Right lung (tissue), 2 donors: ENCODE measurements at regions not wholly inside any gene's neighbourhood (a gene's known extent, or its start where the extent isn't known, plus 50 kb on each side); places are given as distances from the start of the nearest gene placed in this dataset.

ENCODE experiments used
- DNase-seq, 2 donors: peaks; one replicate each; pipeline ENCODE4 v3.0.0-alpha.2; 2013

DNA sequence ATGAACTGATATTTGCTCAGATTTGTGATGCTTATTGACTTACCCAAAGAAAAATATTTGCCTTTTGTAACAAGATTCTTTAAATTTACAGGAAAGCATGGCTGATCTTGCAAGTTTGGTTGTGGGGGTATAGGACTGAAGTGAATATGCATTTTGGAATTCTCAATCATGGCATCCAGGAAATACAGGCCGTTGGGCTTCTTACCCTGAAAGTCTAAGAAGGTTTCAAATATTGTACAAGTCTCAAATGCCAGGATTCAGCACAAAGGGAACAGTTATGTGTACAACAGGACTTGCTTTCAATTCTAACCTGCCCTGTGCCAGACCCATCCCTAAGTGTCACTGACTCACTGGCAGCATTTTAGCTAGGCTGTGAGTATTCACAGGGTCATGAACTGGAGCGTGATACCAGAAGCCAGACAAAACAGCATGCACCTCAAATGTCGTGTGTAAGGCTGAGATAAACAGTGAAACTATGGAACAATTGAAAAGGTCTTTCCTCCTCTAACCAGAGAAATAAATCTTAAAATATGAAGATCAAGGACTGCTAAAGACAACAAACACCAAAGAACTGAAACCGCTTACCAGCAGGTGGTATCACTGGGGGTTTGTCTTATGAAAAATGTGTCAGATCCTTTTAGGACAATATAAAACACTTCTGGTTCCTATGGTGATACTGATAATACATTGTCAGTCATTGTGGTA is 168.6 kb upstream of the RGMB start:
- no peak for DNase-seq

DNA sequence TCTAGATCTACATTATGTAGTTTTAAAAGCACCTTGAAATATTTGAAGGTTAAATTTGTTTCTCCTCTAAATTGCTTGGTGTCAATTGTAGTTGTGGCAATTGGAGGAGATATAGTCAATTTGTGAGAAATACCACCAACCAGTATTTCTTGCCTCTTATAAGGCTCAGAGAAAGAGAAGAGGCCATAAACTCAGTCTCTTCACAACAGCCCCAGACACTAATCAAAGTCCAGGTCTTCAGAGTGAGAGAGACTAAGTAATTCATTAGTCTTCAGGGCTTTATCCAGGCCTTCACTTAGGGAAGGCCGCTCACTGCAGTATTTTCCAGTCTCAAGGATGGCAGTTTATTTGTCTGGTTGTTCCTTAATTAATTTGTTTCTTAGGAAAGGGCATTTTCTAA is 168.0 kb upstream of the RGMB start:
- no peak for DNase-seq

DNA sequence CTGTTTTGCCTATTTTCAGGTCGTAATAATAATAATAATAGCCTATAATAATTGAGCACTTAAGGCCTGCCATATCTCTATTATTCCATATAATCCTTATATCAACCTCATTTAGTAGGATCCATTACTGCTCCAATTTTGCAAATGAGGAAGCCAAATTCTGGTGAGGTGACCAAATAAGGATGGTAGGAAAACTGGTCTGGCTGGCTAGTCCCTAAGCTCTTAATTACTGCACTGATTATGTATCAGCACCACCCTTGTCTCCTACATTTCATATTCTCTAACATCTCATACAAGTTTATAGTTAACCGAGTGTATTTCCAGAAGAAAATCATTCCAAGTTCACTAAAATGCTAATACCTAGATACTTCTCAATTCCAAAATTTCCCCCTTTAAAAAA is 166.5 kb upstream of the RGMB start:
- DNase-seq, result no peak

DNA sequence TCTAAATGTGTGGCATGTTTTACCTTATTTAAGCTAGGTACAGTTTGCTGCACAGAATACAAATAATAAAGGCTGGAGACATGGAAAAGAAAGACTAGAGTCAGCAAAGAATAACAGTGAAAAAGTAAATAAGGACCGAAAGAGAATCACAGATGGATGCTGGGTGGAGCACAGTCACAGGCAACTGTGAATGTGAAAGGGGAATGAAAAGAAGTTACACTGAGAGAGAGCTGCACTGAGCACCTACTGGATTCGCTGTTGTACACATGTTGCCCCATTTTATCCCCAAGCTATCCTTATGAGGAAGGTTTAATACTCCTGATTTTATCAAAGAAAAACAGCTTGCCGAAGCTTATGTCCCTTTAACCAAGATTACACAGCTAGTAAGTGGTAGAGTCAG is 165.4 kb upstream of the RGMB start:
- no peak for DNase-seq

DNA sequence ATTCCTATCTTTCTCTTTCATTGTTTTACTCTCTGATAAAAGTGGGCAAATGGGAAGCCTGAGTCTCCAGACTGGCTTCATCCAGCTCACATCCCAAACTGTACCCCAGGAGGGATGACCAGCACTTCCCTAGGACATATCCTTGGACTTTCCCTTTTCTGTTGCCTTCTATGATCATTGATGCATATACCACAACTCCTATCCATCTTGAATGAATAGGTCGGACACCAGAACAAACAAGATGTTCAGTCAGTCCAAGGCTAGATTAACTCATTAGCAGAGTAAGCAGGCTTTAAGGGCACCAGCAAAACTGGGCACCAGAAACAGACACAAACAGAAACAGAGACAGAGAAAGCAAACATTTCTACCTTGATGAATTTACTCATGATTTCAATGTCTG is 159.1 kb upstream of the RGMB start:
- no peak for DNase-seq

DNA sequence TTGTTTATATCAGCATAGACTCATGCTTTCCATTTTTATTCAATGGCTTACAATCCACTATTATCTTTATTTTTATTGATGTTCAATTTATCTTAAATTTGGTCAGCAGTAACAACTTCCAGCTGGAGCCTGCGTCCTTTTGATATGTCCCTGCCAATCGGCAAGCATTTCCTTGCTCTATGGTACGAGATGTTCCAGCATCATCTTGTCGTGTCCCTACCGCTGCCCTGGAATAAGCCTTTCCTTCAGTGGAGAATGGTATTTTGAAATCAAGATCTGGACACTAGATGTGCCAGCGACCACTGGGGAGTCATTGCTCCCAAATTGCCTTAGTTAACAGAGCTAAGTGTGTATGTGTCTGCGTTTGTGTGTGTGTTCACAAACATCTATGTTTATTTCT is 151.6 kb upstream of the RGMB start:
- DNase-seq, result no peak

DNA sequence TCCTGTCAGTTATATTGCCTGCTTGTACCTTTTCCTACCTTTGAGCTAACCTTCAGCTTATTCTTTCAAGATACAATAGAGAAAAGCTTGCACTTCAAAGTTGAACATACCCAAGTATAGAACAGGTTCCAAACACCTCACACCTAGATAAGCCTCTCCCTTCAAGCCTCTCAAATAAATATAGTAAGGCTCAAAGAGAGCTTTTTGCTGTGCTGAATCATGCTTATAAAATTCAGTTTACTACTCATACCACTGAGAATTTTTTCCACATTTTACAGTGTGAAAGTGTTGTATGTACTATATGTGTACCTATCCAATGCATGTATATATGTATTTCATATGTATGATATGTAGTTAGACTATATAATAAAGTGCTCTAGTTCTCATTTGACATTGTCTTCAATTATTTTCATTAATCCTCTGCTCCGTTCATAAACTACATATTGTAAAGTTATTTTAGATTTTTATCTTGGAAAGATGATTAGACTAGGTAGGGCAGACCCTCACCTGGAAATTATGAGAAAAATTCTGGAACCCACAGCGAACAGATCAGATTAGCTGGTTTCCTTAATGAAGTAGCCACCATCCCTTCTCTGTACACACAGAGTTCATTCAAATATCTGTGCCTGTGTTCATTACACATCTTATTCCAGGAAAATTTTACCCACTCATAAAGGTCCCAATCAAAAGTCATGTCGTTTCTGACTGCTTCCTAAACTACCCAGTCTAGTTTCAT is 149.2 kb upstream of the RGMB start:
- no peak for DNase-seq

DNA sequence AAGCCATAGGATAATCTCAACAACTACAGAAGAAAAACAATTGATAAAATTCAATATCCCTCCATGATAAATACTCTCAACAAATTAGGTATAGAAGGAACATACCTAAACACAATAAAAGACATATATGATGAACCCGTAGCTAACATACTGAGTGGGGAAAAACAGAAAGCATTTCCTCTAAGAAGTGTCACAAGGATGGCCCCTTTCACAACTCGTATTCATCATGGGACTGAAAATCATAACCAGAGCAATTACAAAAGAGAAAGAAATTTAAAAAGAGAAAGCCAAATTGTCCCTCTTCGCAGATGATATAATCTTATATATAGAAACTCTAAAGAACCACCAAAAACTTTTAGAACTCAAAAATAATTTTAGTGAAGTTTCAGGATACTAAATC is 146.3 kb upstream of the RGMB start:
- no peak for DNase-seq

DNA sequence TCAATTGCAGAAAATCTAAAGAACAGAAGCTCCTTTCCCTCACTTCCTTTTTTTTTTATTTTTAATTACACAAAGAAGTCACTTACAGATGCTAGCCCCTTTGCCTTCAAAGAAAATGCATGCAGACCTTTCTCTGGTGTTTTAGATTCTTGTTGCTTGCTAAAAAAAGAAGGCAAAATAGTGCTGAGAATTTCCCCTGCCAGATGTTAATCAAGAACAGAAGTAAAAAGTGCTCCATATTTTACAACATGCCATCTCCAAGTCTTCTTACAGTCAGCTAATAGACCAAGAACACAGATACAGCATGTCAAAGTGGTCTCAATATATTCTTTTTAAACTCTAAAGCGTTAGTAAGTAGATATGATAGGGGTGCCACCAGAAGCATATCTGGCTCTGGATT is 142.8 kb upstream of the RGMB start:
- no peak for DNase-seq

DNA sequence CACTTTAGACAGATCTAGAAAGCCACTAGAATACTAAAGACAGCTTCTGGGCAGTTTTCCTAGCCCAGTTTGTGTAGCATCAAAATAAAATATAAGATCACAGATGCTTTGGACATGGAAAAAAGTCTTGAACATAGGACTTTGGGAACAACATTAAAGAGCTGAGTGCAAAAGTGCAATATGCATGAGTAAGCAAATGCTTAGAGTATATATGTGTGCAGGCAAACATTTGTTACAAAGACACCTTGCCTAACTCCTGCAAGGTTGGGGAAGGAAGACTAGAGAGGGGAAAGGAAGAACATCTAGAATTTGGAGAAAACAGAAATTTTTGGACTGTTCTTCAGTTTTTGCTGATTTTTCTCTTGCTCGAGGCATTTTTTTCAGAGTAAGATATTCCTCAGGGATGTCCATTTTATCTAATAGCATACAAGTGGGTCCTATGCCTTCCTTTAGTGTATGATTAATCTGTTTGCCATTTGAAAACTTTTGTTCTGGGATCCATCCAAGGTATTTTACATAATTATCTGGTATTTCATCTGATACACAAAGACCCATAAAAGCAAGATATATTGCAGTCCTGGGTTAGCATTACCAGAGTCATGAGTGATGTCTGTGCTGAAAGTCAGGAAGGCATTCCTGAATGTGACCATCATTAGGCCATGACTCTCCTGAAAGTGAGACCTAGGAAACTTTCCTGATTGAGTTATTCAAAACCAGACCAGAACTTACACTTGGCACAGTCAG is 142.0 kb upstream of the RGMB start:
- no peak for DNase-seq

DNA sequence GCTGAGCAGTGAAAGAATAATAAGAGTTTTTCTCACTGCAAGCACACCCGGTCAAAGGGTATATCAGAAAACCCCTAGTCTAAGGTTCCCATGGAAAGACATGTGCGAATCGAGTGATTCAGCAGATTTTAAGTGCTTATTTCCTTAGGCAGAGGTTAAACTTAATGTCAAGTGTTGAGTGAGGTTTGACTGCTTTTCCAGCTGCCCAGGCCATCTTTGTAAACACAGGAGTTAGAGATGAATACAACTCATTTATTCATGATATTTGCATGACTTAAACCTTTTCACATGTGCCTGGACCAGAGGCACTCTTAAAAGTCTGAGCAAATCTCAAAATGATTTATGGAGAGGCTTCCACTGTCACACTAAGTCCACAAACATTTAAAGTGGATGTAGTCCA is 137.8 kb upstream of the RGMB start:
- no peak for DNase-seq

DNA sequence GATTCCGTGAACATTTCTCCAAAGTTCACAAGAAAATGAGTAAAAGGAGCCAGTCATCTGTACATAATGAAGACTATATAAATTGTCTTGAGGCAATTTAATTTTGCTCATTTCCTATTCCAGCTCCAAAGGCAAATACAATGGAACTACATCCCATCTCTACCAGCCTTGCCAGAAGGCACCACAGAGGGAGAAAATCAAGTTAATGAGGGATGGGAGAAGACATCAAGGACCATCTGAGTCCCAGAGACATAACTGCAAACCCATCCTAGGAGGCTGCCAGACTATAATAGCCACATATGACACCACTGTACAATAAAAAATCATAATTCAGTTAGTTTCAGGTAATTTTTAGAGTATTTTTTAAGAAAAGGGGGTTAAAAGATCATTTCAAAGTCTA is 136.3 kb upstream of the RGMB start:
- no peak for DNase-seq

DNA sequence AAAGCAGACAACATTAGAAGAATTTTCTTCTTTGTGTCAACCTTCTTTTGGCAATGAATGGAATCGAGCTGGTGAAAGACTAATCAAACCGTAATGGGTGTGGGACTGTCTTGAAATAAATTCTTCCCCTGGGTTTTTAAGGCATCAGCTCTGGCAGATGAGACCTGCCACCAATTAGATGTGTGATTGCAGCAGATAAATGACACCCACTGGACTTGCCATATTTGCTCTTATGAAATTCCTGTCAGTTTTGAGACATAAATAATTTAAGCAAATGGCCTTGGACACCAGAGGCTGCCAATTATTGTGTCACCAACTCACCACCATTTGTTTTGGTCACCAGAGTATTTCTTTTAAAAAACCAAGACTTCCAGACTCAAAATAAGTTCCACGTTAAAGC is 135.9 kb upstream of the RGMB start:
- no peak for DNase-seq

DNA sequence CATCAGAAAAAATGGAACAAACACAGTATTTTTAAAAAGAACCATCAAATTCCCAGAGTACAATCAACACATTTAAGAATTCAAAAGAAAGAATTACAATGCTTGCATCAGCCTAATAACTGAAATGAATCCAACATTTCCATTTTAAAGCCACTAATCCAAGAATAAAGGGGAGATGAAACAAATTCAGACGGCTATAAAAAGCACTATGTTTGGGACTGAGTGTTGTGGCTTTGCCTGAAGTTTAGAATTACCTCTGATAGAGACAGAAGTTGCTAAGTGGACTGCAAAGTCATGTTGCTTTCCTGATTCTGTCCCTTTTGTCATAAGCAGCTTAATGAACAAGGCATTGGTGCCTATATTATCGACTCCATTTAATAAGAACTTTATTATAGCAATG is 135.4 kb upstream of the RGMB start:
- no peak for DNase-seq

DNA sequence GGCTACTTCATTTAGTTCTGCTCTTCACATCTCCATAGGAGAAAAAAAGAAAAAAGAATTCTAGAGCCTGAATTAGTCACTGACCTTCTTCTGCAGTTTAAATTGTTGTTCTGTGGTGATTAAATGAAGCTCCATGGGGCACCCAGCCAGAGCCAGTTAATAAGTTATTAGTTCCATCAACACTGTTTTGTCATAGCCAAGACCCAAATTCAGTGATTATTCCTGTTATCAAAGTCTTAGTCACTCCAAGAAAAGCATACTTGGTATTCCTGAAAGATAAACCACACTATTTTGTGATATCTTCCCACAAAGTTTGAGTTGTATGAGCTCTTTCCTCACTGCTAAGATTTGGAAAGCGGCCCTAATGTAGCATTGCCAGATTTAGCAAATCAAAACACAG is 134.8 kb upstream of the RGMB start:
- DNase-seq, result no peak

DNA sequence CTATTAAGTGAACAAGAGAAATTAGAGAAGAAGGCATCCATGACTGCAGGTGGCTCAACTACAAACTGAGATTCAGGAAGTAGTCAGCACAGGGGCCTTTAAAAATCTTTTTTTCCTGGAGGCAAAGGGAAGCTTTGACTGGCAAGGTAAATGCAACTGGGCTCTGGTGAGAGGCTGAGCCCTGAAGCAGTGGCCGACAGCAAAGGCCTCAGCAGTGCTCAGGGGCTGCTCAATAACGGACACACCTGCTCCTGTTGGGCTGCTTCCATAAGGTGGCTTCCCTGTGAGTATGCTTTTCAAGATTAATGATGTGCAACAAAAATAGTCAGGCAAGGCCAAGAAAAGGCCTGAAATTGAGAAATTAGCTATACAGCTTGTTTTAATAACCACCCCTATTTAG is 134.2 kb upstream of the RGMB start:
- DNase-seq, result no peak

DNA sequence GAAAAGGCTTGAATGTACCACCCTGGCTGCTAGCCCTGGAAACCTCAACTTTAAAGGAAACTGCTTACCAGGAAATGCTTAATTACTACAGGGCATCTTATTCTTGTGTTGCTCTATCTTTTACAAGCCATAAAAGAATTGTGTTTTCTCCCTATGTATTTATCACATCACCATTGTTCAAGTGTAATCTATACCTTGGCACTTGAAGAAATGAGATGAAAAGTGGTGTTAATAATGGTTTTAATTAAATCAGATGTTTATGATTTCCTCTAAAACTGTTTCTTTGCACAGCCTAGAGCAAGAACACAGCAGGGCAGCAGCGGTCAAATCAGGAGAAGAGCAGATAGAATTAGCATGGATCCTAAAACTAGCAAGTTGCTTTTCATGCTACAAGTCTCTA is 131.8 kb upstream of the RGMB start:
- DNase-seq, result no peak

DNA sequence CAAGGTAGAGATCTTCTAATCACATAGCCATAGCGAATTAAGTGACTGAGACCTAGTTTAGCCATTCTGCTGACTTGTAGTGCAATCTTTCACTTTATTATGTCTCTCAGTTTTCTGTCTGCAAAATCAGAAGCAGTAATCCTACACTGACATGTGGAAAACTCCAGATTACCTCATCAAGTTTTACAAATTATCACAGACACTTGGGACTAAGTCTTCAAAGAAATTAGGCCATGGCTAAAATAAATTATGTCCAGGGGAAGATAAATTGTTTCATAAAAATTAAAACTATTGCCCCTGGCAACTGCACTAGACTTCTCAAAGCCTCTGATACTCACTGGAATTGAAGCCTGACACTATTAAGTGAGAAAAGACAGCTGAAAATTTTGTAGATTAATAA is 129.9 kb upstream of the RGMB start:
- DNase-seq, result no peak

DNA sequence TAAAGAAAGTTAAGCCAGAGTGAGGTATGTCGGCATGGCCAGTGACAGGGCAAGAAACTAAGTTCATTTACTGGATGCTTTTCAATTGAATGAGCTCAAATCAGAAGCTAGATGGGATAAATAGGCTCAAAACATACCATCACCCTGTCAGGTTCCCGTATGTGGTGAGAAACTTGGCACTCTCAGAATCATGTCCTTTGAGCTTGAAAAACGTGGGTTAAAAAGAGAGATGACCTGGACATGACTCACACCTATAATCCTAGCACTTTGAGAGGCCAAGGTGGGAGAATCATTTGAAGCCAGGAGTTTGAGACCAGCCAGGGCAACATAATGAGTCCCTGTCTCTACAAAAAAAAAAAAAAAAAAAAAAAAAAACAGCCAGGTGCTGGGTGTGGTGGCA is 121.7 kb upstream of the RGMB start:
- no peak for DNase-seq

DNA sequence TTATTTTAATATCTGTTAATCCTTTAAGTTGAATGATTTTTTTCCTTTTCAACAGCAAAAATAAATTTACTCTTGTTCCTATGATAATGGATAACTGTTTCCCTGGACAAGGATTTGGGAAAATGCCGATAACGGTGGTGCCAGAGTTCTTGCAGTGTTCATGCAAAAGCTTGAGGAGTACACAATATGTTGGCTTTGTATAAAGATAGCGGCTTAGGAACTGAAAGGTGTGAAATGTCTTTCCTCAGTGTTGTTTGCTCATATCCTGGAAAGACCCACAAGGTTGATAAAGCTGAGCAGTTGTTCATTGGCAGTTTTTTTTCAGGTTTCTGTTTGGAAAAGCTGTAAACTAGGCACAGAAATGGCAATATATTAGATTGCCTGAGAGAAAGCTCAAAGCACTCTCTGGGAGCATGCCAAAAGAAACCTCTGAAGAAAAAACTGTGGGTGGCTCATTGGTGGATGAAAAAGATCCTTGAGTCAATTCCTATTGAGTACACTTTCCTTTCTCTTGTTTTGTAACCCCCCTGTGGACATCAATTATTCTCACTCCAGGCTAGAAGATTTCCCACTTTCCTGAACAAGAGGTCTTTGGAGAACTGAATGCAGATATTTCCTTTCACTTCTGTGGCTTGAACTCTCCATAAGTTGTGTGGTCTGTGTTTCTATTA is 117.2 kb upstream of the RGMB start:
- DNase-seq, result no peak

DNA sequence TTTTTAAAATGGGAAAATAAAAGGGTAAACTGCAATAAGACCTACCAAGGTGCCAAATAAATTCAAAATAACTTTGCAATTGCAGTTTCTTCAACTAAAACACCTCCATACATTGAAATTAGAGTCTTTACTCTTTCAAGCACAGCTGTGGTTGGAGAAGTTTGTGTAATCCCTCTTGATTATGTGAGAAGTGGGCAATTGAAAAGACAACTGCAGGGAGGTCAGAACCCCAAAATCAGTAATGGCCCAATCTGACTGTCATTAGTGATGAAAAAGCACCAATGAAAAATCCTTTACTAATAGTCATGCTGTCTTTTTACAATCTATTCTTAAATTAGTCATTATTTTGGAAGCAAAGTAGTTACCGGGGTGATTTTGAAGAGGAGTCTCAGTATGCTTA is 116.7 kb upstream of the RGMB start:
- DNase-seq, result no peak

DNA sequence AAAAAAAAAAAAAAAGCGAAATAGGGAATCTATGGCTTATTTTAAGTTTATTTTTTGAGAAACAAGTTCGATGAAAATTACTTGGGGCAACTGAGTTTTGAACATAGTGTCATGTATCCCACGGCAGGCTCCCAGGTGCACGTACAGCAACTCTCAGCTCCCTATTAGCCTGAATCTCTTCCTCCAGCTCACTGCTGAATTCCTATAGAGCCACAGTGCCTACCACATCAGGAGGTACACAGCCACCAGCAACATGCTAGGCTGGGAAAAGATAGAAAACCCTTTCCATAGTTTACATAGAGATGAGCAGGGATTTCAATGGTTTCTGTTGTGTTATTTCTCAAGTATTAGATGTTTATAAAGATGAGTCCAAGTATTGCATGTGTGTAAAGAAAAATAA is 115.9 kb upstream of the RGMB start:
- DNase-seq, result no peak

DNA sequence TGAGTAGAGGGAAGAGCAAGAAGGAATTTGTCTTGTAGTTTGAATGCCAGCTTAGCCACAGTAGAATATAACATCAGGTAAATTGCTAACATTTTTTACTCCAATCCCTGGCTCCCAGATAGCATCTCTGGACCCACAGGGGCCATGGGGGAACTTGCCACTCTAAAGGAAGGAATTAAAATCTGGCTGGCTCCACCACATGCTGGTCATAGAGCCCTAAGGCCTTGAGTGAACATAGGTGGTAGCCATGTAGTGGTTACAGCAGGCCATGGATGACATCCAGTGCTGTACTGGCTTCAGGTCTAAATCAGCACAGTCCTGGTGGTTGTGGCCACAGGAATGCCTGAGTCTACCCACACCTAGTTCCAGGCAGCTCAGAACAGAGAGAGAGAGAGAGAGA is 109.9 kb upstream of the RGMB start:
- no peak for DNase-seq
